ENCODE measurements at regions not wholly inside any gene's neighbourhood (a gene's known extent, or its start where the extent isn't known, plus 50 kb on each side); places are given as distances from the start of the nearest gene placed in this dataset.

GRCh38 chr6:133171989-133172604 is 69.1 kb upstream of the EYA4 start:
- TF ChIP-seq POLR2A (IDR thresholded peaks at IDR 0.05), result no peak
- no peak for TF ChIP-seq CTCF (IDR thresholded peaks at IDR 0.05)
